ENCODE measurements at regions not wholly inside any gene's neighbourhood (a gene's known extent, or its start where the extent isn't known, plus 50 kb on each side); places are given as distances from the start of the nearest gene placed in this dataset.

DNA sequence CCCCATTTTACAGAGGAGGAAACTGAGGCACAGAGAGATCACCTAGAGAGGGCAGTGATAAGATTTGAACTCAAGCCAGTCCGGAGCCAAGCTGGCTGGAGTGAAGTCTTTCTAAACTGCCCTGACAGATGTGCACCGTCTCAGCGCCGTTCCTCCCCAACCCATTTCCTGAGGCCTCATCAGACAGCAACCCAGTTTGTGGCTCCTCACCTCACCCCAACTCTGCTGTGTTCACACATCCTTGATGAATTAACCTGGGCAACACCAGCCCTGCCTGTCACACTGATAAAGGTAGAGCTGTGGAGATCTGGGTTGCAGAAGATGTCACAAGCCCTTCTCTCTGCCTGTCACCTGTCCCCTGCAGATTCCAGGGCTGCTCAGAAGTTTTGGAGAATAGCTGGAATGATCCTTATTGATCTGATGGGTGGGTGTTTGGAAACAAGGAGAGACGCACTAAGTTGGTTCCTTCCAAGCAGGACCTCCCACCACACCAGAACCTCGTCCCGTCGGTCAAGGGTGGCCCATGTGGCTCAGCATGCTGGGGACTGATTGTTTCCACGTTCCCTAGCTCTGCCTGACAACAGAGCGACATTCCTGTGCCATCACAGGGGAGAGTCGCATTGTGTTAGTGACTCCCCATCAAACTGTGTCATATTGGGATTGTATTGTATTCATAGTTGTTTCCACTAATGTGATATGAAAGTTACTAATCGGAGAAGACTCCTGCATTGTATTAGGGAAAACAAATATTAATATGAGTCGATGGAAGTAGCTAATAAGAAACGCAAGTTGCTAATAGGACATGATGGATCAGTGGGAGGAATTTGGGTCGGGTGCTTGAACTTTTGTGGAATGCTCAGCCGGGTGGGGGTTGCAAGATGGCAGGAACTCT lies 200.6 kb downstream of the PHETA1 start:
- no peak for TF ChIP-seq CTCF (IDR thresholded peaks at IDR 0.05; ENCODE audit: borderline replicate concordance)
- Histone ChIP-seq H3K4me1 (peaks cover 3% of the 10 kb centered on the region), H3K36me3 (no peaks in the 10 kb centered on the region), H3K27ac (replicated peaks) (no peak overlapping the region), H3K9me3 (replicated peaks) (no peaks in the 10 kb centered on the region), H3K27me3 (ENCODE audit: low read depth) (peaks cover 32% of the 10 kb centered on the region), H3K4me3 (no peak overlapping the region)
- no peak for DNase-seq
- intact Hi-C loops (cut with micrococcal nuclease): no loop called here

GRCh38 chr12:111166779-111167540 lies 201.9 kb downstream of the PHETA1 start:
- peaks cover 27% of the 10 kb centered on the region for H3K27me3 ChIP-seq (ENCODE audit: low read depth)
- DNase-seq: peak; percentile 73
- peaks cover 3% of the 10 kb centered on the region for H3K4me1 ChIP-seq
- no peaks in the 10 kb centered on the region for H3K9me3 ChIP-seq (replicated peaks)
- intact Hi-C loops (cut with micrococcal nuclease): no loop called here
- H3K27ac ChIP-seq (replicated peaks): peak overlapping the region; percentile 42
- H3K36me3 ChIP-seq: no peaks in the 10 kb centered on the region
- H3K4me3 ChIP-seq: no peak overlapping the region
- TF ChIP-seq CTCF (IDR thresholded peaks at IDR 0.05; ENCODE audit: borderline replicate concordance): no peak

- Histone ChIP-seq H3K4me1 (peaks cover 3% of the 10 kb centered on the region), H3K9me3 (replicated peaks) (no peaks in the 10 kb centered on the region), H3K27me3 (ENCODE audit: low read depth) (peaks cover 34% of the 10 kb centered on the region), H3K27ac (replicated peaks) (no peak overlapping the region), H3K4me3 (no peak overlapping the region), H3K36me3 (no peaks in the 10 kb centered on the region)
- no peak for DNase-seq
- TF ChIP-seq CTCF (IDR thresholded peaks at IDR 0.05; ENCODE audit: borderline replicate concordance): no peak
- intact Hi-C loops (cut with micrococcal nuclease): no loop called here
These were observed 203.9 kb downstream of the PHETA1 start for GRCh38 chr12:111164833-111165525.

- H3K4me3 ChIP-seq: no peak overlapping the region
- H3K36me3 ChIP-seq: no peaks in the 10 kb centered on the region
- TF ChIP-seq CTCF (IDR thresholded peaks at IDR 0.05; ENCODE audit: borderline replicate concordance): no peak
- intact Hi-C loops (cut with micrococcal nuclease): no loop called here
- H3K4me1 ChIP-seq: peaks cover 3% of the 10 kb centered on the region
- no peak for DNase-seq
- H3K9me3 ChIP-seq (replicated peaks): no peaks in the 10 kb centered on the region
- H3K27ac ChIP-seq (replicated peaks): no peak overlapping the region
- H3K27me3 ChIP-seq (ENCODE audit: low read depth): peaks cover 32% of the 10 kb centered on the region
These were observed 205.5 kb downstream of the PHETA1 start for GRCh38 chr12:111163422-111163821.

DNA sequence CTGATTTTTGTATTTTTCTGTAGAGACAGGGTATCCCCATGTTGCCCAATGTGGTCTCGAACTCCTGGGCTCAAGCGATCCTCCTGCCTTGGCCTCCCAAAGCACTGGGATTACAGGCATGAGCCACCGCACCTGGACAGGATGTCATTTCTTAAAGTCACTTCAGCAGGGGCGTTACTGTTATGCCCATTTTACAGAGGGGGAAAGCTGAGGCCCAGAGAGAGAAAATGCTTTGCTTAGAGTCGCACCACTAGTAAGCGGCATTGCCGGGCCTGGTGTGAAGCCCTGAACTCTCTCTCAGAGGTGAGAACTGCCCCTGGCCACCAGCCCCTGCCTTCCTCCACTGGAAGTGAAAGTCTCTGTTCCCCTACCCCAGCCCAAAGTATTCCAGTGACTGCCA lies 207.0 kb downstream of the PHETA1 start:
- H3K27ac ChIP-seq (replicated peaks): no peak overlapping the region
- H3K4me3 ChIP-seq: no peak overlapping the region
- TF ChIP-seq CTCF (IDR thresholded peaks at IDR 0.05; ENCODE audit: borderline replicate concordance): no peak
- DNase-seq: no peak
- H3K4me1 ChIP-seq: peaks cover 3% of the 10 kb centered on the region
- intact Hi-C loops (cut with micrococcal nuclease): no loop called here
- no peaks in the 10 kb centered on the region for H3K9me3 ChIP-seq (replicated peaks)
- H3K27me3 ChIP-seq (ENCODE audit: low read depth): peaks cover 40% of the 10 kb centered on the region
- H3K36me3 ChIP-seq: no peaks in the 10 kb centered on the region

Measured in left ventricle myocardium inferior (tissue), 1 donor.